ENCODE measurements at regions not wholly inside any gene's neighbourhood (a gene's known extent, or its start where the extent isn't known, plus 50 kb on each side); places are given as distances from the start of the nearest gene placed in this dataset.

- H3K27me3 ChIP-seq (ENCODE audit: control insufficient read depth in 2 of 2, insufficient read depth in 2 of 2, low read length in 2 of 2), result no peaks in the 10 kb centered on the region
- peaks cover 9 to 14% of the 10 kb centered on the region in 2 donors for H3K9me3 ChIP-seq (replicated peaks in 1 of 2; ENCODE audit: control insufficient read depth in 1 of 2, insufficient read depth in 1 of 2, low read length in 2 of 2)
- intact Hi-C loops (cut with micrococcal nuclease), result no loop called here
- Mint-ChIP-seq H3K36me3 (no peaks in the 10 kb centered on the region), H3K4me1 (no peaks in the 10 kb centered on the region), H3K27me3 (ENCODE audit: low read depth in 3 of 3) (no peaks in the 10 kb centered on the region), H3K9me3 (peaks cover 2 to 13% (median 8%) of the 10 kb centered on the region in 7 donors), H3K4me3 (no peak overlapping the region), H3K27ac (no peak overlapping the region)
- H3K79me2 ChIP-seq (ENCODE audit: insufficient read depth, low read length), result no peaks in the 10 kb centered on the region
- H2AFZ ChIP-seq (ENCODE audit: insufficient read depth, low read depth, low read length, poor library complexity, severe bottlenecking), result no peak overlapping the region
- H3K4me1 ChIP-seq (ENCODE audit: control insufficient read depth in 1 of 2, insufficient read depth in 2 of 2, low read length in 2 of 2), result no peaks in the 10 kb centered on the region
- no peak overlapping the region for H3K9ac ChIP-seq (ENCODE audit: insufficient read depth, low read length, poor library complexity, severe bottlenecking)
- no peaks in the 10 kb centered on the region for H3K36me3 ChIP-seq (replicated peaks in 1 of 2; ENCODE audit: control insufficient read depth in 1 of 2, insufficient read depth in 2 of 2, low read length in 2 of 2)
- DNase-seq, result no peak
- 100% methylated on average over 3 of the region's 3 CpGs for WGBS (ENCODE audit: insufficient coverage)
- no peak overlapping the region for H3K4me2 ChIP-seq (replicated peaks; ENCODE audit: extremely low read depth, low read length, poor library complexity, severe bottlenecking)
- no peak overlapping the region for H3K27ac ChIP-seq (ENCODE audit: low read depth in 1 of 2, low read length in 2 of 2)
- no peaks in the 10 kb centered on the region for H4K20me1 ChIP-seq (ENCODE audit: insufficient read depth, low read length)
- TF ChIP-seq CTCF (IDR thresholded peaks at IDR 0.05), result no peak
- no peak overlapping the region for H3K4me3 ChIP-seq (replicated peaks in 1 of 3; ENCODE audit: low read depth in 2 of 3, low read length in 3 of 3)
Measured at GRCh38 chr12:83414981-83415380, 728.3 kb downstream of the TMTC2 start.

- Histone ChIP-seq H3K36me3 (replicated peaks in 1 of 2; ENCODE audit: control insufficient read depth in 1 of 2, insufficient read depth in 2 of 2, low read length in 2 of 2) (no peaks in the 10 kb centered on the region), H4K20me1 (ENCODE audit: insufficient read depth, low read length) (no peaks in the 10 kb centered on the region), H3K27ac (ENCODE audit: low read depth in 1 of 2, low read length in 2 of 2) (no peak overlapping the region), H3K4me3 (replicated peaks in 1 of 3; ENCODE audit: low read depth in 2 of 3, low read length in 3 of 3) (no peak overlapping the region), H3K79me2 (ENCODE audit: insufficient read depth, low read length) (no peaks in the 10 kb centered on the region), H3K27me3 (ENCODE audit: control insufficient read depth in 2 of 2, insufficient read depth in 2 of 2, low read length in 2 of 2) (no peaks in the 10 kb centered on the region), H3K9me3 (replicated peaks in 1 of 2; ENCODE audit: control insufficient read depth in 1 of 2, insufficient read depth in 1 of 2, low read length in 2 of 2) (no peaks in the 10 kb centered on the region), H3K4me2 (replicated peaks; ENCODE audit: extremely low read depth, low read length, poor library complexity, severe bottlenecking) (no peak overlapping the region), H2AFZ (ENCODE audit: insufficient read depth, low read depth, low read length, poor library complexity, severe bottlenecking) (no peak overlapping the region), H3K4me1 (ENCODE audit: control insufficient read depth in 1 of 2, insufficient read depth in 2 of 2, low read length in 2 of 2) (no peaks in the 10 kb centered on the region), H3K9ac (ENCODE audit: insufficient read depth, low read length, poor library complexity, severe bottlenecking) (no peak overlapping the region)
- intact Hi-C loops (cut with micrococcal nuclease), result no loop called here
- no peak for DNase-seq
- Mint-ChIP-seq H3K4me1 (no peaks in the 10 kb centered on the region), H3K27me3 (ENCODE audit: low read depth in 3 of 3) (peaks cover 0 to 4% (median 0%) of the 10 kb centered on the region in 3 donors), H3K4me3 (no peak overlapping the region), H3K9me3 (peaks cover 0 to 9% (median 2%) of the 10 kb centered on the region in 7 donors), H3K27ac (no peak overlapping the region), H3K36me3 (no peaks in the 10 kb centered on the region)
- TF ChIP-seq CTCF (IDR thresholded peaks at IDR 0.05), result no peak
- WGBS (ENCODE audit: insufficient coverage), result no CpG with 5 or more reads among the region's 2 CpGs
Measured at GRCh38 chr12:83408851-83409250, 722.1 kb downstream of the TMTC2 start.

Data from CD14-positive monocyte (primary cell).